HFFc6 (cell line): ENCODE measurements at regions not wholly inside any gene's neighbourhood (a gene's known extent, or its start where the extent isn't known, plus 50 kb on each side); places are given as distances from the start of the nearest gene placed in this dataset.

Experiments used
- DNase-seq: peaks from one replicate; pipeline ENCODE4 v3.0.0-alpha.2; 2018
- H3K27ac Mint-ChIP-seq: 2 replicates; pipeline ENCODE4 v1.8.0; 2020; ENCODE audit warnings: mild to moderate bottlenecking, mixed read lengths
- H3K27me3 Mint-ChIP-seq: 2 replicates; pipeline ENCODE4 v1.8.0; 2021; ENCODE audit warnings: mild to moderate bottlenecking, moderate library complexity, mixed read lengths; ENCODE audit not compliant: insufficient read depth
- H3K36me3 Mint-ChIP-seq: 2 replicates; pipeline ENCODE4 v1.8.0; 2021; ENCODE audit warnings: low read depth, mixed read lengths
- H3K4me1 Mint-ChIP-seq: 2 replicates; pipeline ENCODE4 v1.8.0; 2020; ENCODE audit warnings: low read depth, mixed read lengths
- H3K4me3 Mint-ChIP-seq: 2 replicates; pipeline ENCODE4 v1.8.0; 2020; ENCODE audit warnings: mild to moderate bottlenecking, moderate library complexity, mixed read lengths
- H3K9me3 Mint-ChIP-seq: 2 replicates; pipeline ENCODE4 v1.8.0; 2020; ENCODE audit warnings: mild to moderate bottlenecking, mixed read lengths
- CTCF ChIP-seq: fragments of 200-600 bp; sonication (generic); IDR thresholded peaks from 2 replicates; pipeline ENCODE4 v1.5.0; 2021; ENCODE audit warnings: antibody characterized with exemption, mild to moderate bottlenecking

GRCh38 chr2:150346806-150347205 lies 140.7 kb downstream of the RND3 start:
- peaks cover 3% of the 10 kb centered on the region; the same call in 1 of the 2 replicates for H3K27me3 Mint-ChIP-seq
- H3K27ac Mint-ChIP-seq: no peak overlapping the region
- H3K36me3 Mint-ChIP-seq: no peaks in the 10 kb centered on the region
- DNase-seq: no peak
- no peak for TF ChIP-seq CTCF
- H3K4me3 Mint-ChIP-seq: no peak overlapping the region
- H3K4me1 Mint-ChIP-seq: no peaks in the 10 kb centered on the region
- no peaks in the 10 kb centered on the region for H3K9me3 Mint-ChIP-seq

GRCh38 chr2:150341982-150342680 lies 145.3 kb downstream of the RND3 start:
- Mint-ChIP-seq H3K27ac (no peak overlapping the region), H3K36me3 (no peaks in the 10 kb centered on the region), H3K27me3 (no peaks in the 10 kb centered on the region), H3K4me1 (peaks cover 19% of the 10 kb centered on the region), H3K4me3 (no peak overlapping the region), H3K9me3 (no peaks in the 10 kb centered on the region)
- no peak for TF ChIP-seq CTCF
- DNase-seq: no peak

GRCh38 chr2:150339951-150340350 lies 147.5 kb downstream of the RND3 start:
- no peak for TF ChIP-seq CTCF
- H3K36me3 Mint-ChIP-seq: no peaks in the 10 kb centered on the region
- no peak for DNase-seq
- H3K4me3 Mint-ChIP-seq: no peak overlapping the region
- H3K27me3 Mint-ChIP-seq: no peaks in the 10 kb centered on the region
- no peak overlapping the region for H3K27ac Mint-ChIP-seq
- no peaks in the 10 kb centered on the region for H3K9me3 Mint-ChIP-seq
- peaks cover 19% of the 10 kb centered on the region for H3K4me1 Mint-ChIP-seq

GRCh38 chr2:150339282-150339681 lies 148.2 kb downstream of the RND3 start:
- H3K27me3 Mint-ChIP-seq: no peaks in the 10 kb centered on the region
- H3K27ac Mint-ChIP-seq: no peak overlapping the region
- H3K36me3 Mint-ChIP-seq: no peaks in the 10 kb centered on the region
- H3K4me3 Mint-ChIP-seq: no peak overlapping the region
- no peaks in the 10 kb centered on the region for H3K9me3 Mint-ChIP-seq
- H3K4me1 Mint-ChIP-seq: peaks cover 19% of the 10 kb centered on the region
- no peak for DNase-seq
- TF ChIP-seq CTCF: no peak

- no peak for TF ChIP-seq CTCF
- Mint-ChIP-seq H3K27me3 (no peaks in the 10 kb centered on the region), H3K27ac (no peak overlapping the region), H3K9me3 (no peaks in the 10 kb centered on the region), H3K4me3 (no peak overlapping the region), H3K36me3 (no peaks in the 10 kb centered on the region), H3K4me1 (peaks cover 28% of the 10 kb centered on the region)
- DNase-seq: no peak
Measured at GRCh38 chr2:150335596-150335995, 151.9 kb downstream of the RND3 start.
